BJ (cell line): ENCODE measurements at regions not wholly inside any gene's neighbourhood (a gene's known extent, or its start where the extent isn't known, plus 50 kb on each side); places are given as distances from the start of the nearest gene placed in this dataset.
"Not testable (repeated sequence)": the region's sequence is repeated elsewhere in the genome, so short reads cannot be mapped to it uniquely, and the experiment has no call there.

Source experiments
- CTCF ChIA-PET: fragments of 350-600 bp; formaldehyde crosslinking; extraction: SDS; loops from one replicate; lab custom pipeline; 2021; ENCODE audit warnings: antibody characterized with exemption, inconsistent platforms; lab: Yijun Ruan, JAX
- POLR2A ChIA-PET: fragments of 300-600 bp; sonication (Branson Sonifier 250); formaldehyde crosslinking; extraction: SDS; loops from one replicate; lab custom pipeline; 2021; ENCODE audit warnings: antibody characterized with exemption; lab: Charles Lee
- DNase-seq: peaks from one replicate; pipeline ENCODE4 v3.0.0-alpha.2; 2011; ENCODE audit warnings: low read depth
- H3K27me3 ChIP-seq: 2 replicates; pipeline ENCODE4 v1.6.0; 2011; ENCODE audit warnings: low read length; ENCODE audit not compliant: control insufficient read depth, insufficient read depth
- H3K36me3 ChIP-seq: 2 replicates; pipeline ENCODE4 v1.5.1; 2011; ENCODE audit warnings: low read length; ENCODE audit not compliant: control insufficient read depth, insufficient read depth
- H3K4me3 ChIP-seq: 2 replicates; pipeline ENCODE4 v1.5.1; 2011; ENCODE audit warnings: low read depth, mild to moderate bottlenecking, control low read depth, low read length
- CTCF ChIP-seq: IDR thresholded peaks from 2 replicates; pipeline ENCODE4 v1.5.1; 2011; ENCODE audit warnings: low read depth, mild to moderate bottlenecking, control low read depth, inconsistent platforms, low read length, moderate library complexity; ENCODE audit not compliant: insufficient read depth

- DNase-seq: no peak
- CTCF ChIA-PET: no interaction called here
- POLR2A ChIA-PET: no interaction called here
- no peak for TF ChIP-seq CTCF
- Histone ChIP-seq H3K27me3 (no peaks in the 10 kb centered on the region), H3K36me3 (no peaks in the 10 kb centered on the region), H3K4me3 (no peak overlapping the region)
These were observed 262.7 kb downstream of the MYCN start for GRCh38 chr2:16203069-16203468.

GRCh38 chr2:16202266-16203020 is 262.1 kb downstream of the MYCN start:
- POLR2A ChIA-PET: no interaction called here
- no peaks in the 10 kb centered on the region for H3K27me3 ChIP-seq
- H3K4me3 ChIP-seq: no peak overlapping the region
- no peaks in the 10 kb centered on the region for H3K36me3 ChIP-seq
- CTCF ChIA-PET: no interaction called here
- no peak for TF ChIP-seq CTCF
- DNase-seq: no peak

GRCh38 chr2:16201848-16202247 is 261.5 kb downstream of the MYCN start:
- Histone ChIP-seq H3K27me3 (no peaks in the 10 kb centered on the region), H3K36me3 (no peaks in the 10 kb centered on the region), H3K4me3 (no peak overlapping the region)
- TF ChIP-seq CTCF: no peak
- ChIA-PET CTCF (no interaction called here), POLR2A (no interaction called here)
- no peak for DNase-seq

GRCh38 chr2:16200554-16201193 is 260.3 kb downstream of the MYCN start:
- ChIA-PET POLR2A (no interaction called here), CTCF (no interaction called here)
- no peak for DNase-seq
- no peak for TF ChIP-seq CTCF
- no peak overlapping the region for H3K4me3 ChIP-seq
- no peaks in the 10 kb centered on the region for H3K27me3 ChIP-seq
- no peaks in the 10 kb centered on the region for H3K36me3 ChIP-seq

GRCh38 chr2:16199882-16200553 is 259.7 kb downstream of the MYCN start:
- ChIA-PET POLR2A (no interaction called here), CTCF (no interaction called here)
- no peak overlapping the region for H3K4me3 ChIP-seq
- no peak for TF ChIP-seq CTCF
- H3K27me3 ChIP-seq: no peaks in the 10 kb centered on the region
- DNase-seq: no peak
- no peaks in the 10 kb centered on the region for H3K36me3 ChIP-seq

GRCh38 chr2:16199241-16199640 is 258.9 kb downstream of the MYCN start:
- H3K36me3 ChIP-seq, CTCF ChIA-PET, DNase-seq, H3K27me3 ChIP-seq, H3K4me3 ChIP-seq, POLR2A ChIA-PET: not testable (repeated sequence)
